OCI-M1 (cell line): ENCODE measurements at regions not wholly inside any gene's neighbourhood (a gene's known extent, or its start where the extent isn't known, plus 50 kb on each side); places are given as distances from the start of the nearest gene placed in this dataset.
A peak's percentile ranks its signal among the peaks of the same experiment; 100 is the strongest.

Source experiments
- DNase-seq: peaks from one replicate; lab custom pipeline; 2025; lab: John Stamatoyannopoulos, UW

DNA sequence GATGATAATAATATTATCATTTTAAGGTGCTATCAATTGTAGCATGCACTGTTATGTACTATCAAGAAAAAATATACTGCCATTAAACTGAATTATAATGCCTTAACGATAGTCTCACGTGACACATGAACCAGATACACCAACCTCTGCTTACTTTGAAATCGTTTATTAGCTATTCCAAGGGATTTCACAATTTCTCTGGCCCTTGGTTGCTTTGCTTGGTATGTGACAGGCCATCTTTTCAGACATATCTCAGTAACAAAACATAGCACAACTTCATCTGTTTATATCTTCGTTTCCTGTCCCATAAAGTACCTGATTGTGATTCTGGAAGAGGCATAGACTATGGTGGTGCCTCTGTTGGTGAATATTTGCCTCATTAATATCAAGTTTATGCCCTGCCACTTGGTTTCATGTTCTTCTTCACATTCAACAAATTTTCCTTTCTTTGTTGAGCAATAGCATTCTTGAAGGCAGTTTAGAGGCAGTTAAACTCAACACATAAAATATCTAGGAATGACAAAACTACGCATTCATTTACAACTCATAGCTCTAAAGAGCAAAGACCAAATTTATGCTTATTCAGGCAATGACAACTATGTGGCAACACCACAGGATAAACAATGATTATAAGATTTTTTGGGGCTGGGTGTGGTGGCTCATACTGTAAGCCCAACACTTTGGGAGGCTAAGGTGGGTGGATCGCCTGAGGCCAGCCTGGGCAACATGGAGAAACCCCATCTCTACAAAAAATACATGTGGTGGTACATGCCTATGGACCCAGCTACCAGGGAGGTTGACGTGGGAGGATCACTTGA, 84.3 kb downstream of the MCFD2 start:
- no peak for DNase-seq

DNA sequence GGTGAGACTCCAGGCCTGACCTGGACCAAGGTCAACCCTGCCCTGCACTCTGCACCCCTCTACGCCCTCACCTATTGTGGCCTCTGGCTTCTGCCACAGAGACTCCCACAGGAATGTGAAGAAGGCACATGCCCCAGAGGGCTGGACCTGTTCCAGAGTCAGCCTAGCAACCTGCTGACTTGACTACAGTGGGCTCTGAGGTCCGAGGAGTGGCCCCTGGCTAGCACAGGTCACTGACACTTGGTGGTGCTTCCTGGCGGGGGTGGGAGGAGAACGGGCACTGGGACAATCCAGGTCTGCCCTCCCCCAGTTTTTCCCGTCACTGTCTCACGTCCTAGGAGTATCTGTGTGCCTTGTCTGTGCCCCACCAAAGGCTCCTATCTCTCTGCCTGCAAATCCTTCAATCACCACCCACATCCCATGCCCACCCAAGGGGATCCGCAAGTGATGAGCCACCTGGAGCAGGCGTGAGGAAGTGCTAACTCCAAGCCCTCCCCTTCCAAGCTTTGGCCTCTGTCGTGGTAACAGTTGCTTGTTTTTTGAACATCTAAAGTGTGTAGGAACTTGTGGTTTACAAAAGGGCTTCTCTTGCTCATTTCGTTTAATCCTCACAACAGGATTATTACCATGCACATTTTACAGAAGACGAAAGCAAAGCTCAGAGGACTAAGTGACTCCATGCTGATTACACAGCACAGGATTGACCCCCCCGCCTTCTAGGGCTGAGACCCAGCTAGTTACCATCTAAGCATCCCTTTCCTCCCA, 86.2 kb downstream of the MCFD2 start:
- no peak for DNase-seq

DNA sequence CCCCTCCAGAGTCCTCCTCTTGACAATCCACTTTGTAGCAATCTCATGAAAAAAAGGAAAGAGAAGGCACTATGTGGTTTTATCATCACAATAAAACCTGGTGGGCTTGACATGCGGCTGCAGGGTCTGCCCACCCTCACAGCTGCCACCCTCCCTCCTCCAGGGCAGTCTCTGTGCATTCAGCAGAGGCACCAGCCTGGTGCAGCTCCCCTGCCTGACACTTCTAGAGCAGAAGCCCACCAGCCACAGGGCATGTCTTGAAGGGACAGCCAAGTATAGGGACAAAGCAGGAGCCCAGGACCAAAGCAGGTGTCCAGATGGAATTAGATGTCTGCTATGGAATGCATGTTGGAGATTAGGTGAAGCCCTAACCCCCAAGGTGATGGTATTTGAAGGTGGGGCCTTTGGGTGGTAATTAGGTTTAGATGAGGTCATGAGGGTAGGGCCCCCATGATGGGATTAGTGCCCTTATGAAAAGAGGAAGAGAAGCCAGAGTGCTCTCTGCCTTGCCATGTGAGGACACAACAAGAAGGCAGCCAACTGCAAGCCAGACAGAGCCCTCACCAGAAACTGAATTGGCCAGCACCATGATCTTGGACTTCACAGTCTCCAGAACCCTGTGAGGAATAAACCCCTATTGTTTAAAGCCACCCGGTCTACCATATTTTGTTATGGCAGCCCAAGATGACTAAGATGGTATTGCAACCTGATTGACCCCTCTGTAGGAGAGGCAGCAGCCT, 86.9 kb downstream of the MCFD2 start:
- DNase-seq: no peak

DNA sequence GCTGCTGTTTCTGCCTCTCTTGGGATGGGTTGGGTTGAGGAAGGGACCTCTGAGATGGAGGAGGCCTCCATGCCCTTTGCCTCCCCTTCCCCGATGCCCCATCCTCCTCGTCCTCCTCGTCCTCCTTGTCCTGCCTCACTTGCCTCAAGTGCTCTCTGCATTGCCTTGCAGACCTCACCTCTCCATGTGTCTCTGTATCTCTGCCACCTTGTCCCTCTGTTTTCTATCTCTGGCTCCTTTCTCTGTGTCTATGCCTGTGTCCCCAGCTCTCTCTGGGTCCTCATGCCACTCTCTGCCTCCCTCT, 87.5 kb downstream of the MCFD2 start:
- DNase-seq: no peak

DNA sequence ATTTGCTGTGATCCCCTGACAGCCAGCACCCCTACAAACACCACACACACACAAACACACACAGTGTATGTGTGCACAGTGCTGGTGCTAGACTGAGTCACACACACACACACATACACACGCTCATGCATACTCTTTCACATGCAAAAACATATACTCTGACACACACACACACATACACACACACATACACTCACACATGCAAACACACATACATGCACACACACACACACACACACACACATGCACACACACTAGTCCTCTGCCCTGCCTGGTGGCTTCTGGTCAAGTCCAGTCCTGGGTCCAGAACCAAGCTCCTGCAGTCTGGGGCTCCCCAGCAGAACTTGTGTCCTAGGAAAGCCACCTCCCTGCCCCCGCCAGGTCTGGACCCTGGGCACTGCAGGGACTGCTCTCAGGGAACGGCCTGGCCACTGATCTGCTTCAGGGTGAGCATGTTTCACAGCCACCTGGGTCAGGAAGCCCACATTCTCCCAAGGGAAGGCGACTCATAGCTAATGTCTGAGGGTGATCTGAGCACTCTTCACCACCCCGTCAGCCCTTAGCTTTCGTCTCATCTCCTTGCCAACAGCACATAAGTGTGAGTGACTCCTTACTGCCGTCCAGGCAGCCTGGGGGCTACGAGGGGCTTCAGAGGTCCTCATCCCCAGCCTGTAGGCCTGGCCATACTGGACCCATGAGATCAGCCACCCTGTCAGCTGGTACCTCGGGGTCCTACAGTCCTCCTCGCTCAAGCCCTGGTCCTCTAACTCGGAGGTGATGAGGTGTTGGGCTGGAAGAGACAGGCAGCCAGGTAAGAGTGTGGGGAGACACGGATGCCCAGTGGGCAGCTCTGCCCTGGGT, 88.1 kb downstream of the MCFD2 start:
- no peak for DNase-seq

DNA sequence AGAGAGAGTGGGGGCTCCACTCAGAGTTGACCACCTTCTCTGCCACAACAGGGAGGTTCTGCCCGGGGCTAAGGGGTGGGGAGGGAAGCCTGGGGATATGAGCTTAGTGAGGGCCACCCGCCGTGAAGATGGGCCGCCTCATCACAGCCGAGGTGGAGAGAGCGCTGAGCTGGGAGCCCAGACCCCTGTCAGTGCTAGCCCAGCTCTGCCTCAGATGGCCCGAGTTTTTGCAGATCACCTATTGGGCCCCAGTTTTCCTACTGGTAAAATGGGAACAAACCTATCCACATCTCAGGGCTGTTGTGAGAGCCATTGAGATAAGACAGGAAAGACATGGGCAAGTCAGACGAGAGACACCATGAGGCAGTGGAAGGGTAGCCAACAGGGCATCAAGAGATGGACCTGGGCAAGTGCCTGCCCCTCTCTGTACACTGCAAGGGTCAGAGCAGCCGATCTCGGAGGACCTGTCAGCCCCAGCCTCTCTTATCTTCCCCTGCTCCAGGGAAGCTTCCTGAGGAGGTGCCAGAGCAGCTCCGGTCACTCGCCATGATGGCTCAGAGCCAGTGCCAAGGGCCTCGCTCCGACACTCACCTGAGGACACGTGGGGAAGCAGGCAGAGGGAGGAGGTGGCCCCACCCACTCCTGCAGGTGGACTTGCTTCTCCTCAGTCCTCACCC, 88.9 kb downstream of the MCFD2 start:
- no peak for DNase-seq

DNA sequence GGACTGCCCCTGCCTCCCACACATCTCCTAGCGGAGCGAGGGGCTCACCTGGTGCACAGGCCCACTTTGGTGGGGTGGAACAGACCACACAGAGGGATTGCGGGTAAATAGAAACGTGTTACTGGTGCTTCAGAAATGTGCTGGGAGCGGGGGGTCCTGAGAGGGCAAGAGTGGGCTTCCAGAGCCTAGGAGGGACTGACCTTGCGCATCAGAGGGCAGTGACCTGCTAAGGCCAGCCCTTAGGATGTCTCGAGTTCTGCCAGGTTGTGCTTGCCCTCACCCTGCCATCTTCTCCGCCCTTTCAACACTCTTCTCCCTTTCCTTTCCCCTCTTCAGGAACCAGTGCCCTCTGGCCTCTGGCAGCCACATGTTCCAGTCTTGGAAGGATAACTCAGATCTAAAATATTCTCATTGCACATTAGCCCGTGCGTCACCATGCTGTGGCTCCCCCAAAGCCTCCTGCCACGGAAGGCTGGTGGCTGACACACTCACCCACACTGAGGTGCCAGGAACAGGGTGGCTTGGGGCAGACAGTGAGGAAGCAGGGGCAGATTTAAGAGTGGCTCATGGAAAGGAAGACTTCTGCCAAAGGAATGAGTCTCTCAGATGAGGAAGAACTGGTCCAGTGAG, 89.6 kb downstream of the MCFD2 start:
- no peak for DNase-seq

DNA sequence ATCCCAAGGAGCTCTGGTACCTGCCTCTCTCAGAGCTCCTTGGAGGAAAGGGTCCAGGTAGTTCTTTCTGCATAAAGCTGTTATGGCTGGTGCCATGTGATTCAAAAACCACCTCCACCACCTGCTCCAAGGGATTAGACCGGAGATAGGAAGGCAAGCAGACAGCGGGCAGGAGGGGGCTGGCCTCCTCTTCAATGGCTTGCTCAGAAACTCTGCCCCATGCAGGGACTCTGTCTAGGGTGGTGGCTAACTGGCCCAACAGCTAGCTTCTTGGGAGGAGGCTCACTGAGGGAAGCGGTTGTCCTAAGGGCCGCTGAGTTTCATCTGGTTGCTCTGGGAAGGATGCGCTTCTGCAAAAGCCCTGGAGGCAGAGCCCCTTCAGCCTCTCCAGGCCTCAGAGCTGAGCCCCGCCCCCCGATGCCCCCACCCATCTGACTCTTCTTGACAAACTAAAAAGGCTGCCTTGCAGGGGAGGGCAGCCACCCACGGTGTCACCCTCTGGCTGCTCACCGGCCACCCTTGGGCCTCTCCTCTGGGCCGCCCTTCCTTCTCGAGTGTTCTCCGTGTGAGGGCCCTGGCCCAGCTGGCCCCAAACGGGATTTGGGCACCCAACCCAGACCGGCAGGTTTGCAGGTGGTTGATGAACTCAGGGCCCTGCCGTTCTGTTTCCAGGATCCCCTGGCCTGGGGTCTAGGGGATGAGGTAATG, 90.2 kb downstream of the MCFD2 start:
- no peak for DNase-seq

DNA sequence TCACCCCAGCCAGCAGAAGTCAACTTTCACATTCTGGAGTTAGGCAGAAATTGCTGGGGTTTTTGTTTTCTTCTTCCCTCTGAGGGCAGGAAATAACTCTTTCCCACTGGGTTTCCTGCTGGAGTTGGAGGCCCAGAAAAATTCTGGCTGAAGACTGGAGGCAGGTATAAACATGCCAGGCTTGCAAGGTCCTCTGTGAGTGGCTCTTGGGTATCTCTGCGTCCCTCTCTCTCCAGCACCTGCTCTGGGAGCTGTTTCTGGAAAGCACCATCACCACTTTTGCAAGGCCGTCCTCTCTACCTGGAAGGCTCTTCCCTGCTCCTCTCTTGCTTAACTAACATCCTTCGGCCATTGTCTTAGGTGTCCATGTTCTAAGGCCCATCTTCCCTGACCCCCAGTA, 91.0 kb downstream of the MCFD2 start:
- no peak for DNase-seq

DNA sequence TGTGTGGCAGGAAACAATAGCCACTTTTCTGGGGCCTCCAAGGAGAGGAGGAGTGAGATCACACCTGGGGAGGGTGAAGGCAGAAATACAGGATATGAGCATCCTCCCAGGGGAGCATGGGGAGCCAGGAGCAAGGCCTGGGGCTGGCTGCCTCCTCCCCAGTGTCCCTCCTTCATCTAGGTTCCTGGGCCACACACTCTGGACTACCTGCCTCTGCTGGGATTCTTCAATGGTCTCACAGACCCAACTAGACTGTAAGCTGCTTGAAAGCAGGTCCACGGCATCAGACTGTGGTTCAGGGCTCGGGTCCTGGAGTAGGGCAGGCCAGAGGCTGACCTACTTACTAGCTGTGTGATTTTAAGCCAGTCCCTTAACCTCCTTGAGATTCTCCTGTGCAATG, 94.0 kb downstream of the MCFD2 start:
- DNase-seq: no peak

DNA sequence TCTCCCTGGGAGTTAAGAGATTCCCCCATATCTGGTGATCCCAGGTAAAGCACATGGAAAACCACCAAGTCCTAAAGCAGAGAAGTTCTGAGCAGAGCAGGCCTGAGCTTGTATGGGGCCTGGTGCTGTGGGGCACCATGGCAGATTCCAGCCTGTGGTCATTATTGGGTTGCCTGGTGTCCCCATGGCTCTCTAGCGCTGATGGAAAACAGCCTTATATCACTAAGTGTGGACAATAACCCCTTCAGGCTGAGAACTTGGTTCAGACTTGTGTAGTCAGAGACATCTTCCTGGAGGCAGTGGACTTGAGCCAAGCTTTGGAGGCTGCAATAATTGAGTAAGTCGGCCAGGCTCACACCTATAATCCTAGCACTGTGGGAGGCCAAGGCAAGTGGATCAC, 96.8 kb downstream of the MCFD2 start:
- no peak for DNase-seq

DNA sequence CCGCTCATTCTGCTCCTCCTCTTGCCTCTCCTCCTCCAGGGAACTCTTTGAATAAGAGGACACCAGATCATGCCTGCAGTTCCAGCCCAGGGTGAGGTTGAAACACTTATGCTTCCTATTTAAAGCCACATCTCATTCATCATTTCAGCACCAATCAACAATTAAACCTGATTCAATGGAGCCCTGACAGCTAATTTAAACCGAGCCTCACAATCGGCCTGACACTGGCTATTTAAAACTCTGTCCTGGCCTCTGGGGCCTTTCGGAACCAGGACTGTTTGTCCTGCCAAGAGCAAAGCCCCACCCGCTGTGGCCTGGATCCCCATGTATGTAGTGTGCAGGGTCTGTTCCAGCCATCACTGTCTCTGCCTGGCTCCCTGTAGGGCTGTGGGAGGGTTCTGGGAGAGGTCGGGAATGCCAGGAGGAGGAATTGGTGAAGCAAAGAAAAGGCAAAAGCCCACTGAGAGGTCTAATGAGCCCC, 97.4 kb downstream of the MCFD2 start:
- no peak for DNase-seq

DNA sequence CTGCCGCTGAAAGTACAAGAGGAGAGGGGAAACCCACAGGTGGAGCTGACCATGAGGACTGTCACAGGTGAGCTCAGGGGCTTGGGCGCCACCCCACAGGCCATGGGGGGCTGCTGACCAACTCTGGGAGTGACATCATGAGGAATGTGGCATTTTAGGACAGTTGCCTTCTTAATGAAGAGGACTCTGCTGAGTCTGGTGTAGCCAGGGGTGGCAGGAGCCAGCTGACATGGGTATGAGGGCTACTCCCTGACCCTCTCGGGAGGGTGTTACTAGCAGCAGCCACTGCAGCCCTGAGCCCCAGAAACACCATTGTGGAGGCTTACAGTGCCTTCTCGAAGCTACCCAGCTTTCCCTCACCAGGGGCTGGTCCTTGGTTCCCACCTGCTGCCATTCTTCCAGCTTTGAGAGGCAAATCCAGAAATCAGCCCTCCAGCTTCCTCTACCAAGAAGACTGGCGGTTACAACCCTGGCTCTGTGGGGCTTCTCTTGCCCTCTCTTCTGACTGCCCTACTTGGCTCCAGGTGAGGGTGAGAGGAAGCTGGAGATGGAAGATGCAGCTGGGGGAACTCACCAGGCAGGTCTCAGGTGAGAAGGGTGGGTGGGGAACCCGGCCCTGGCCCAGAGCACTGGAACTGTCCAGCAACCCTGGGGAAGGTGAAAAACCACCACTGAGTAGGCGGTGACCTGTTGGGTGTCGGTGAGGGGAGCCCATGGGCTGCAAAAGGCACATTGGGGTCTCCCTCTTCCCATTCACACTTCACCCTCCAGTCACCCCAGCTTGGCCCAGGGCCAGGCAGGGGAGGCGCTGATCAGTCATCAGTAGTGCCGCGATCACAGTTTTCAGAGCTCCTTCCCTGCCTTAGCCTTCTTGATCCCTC, 98.5 kb downstream of the MCFD2 start:
- DNase-seq: no peak

DNA sequence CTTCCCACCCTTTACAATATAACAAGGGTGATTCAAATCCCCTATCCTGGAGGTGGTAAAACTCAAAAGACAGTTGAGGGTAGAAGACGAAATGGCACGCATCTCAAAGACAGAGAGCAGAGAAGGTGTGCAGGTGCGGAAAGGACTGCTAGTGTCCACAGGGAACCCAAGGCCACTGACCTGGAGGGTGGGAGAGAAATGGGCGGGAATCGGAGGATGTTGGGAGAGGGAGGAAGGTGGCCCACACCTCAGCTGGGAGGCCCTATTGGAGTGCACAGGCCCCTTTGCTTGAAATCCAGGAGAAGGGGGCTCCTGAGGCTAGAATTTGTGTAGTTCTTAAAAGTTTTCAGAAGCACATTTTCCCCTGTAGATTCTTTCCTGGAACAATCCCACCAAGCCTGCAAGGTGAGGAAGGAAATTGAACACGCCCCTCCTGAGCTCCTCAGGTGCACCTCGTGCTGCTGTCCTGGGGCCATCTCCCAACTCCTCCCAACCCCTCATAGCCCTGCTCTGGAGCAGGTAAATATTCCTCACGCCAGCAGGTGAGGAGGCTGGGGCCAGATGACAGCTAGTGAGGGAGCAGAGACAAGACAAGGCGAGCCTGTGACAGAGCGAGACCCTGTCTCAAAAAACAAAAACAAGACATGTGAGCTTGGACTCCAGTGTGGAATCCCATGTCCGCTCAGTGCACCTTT, 99.3 kb downstream of the MCFD2 start:
- DNase-seq: no peak

DNA sequence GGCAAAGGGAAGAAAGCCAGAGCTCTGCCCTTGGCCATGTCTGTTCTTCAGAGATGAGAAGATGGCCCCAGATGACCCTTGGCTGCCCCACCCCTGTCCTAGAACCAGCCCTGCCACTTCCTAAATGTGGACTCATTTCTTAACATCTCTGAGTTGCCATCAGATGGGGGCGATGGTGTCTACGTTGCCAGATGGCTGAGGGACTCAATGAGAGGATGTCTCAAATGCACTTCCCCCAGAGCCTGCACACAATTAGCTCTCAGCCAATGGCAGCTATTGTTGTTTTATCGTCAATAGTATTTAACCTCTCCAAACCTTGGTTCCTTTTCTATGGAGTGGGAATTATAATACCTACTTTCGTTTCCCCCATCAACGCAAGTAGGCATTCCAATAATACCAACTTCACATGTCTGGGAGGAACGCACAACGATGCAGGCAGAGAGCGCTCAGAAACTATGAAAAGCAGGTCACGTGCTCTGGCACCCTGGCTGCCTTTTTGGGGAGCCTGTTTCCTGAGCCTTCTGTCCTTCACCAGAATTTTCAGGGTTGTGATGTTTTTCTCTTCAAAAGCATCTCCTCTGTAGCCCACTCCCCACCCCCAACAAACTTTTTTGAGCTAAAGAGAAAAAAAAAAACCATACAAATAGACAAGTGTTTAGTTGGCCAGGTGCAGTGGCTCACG, 100.3 kb downstream of the MCFD2 start:
- DNase-seq: peak; percentile 42

DNA sequence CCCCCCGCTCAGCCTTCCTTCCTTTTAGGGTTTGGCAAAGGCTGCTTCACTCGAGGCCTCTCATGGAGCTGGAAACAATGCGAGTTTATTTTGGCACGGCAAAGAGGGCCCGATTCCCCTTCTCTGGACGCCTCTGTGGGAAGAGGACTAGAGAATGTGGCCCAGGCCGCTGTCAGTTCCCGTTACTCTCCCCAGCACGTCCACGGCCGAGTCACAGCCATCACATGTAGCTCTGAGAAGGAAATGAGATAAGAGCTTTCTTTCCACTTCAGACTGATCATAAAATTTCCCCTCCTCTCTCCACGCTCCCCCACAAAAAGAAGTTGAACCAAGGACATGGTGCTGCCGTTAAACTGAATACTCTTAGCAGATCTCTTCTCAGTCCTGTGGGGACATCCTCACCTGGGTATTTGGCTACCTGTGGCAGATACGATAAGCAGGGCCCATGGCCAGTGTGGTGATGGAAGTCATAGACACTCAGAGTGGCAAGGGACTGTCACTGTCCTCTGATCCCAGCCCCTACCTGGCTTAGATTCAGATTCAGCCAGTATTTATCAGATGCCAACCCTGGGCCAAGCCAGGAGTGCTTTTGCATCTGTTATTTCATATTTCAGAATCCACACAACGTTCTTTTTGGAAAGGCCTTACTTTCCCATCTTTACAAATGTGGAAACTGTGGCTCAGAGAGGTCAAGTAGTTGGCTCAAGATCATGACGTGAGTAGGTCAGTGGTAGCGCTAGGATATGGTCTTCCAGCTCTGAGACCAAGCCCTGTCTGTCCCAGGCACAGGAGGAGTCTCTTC, 101.2 kb downstream of the MCFD2 start:
- peak; percentile 18 for DNase-seq

DNA sequence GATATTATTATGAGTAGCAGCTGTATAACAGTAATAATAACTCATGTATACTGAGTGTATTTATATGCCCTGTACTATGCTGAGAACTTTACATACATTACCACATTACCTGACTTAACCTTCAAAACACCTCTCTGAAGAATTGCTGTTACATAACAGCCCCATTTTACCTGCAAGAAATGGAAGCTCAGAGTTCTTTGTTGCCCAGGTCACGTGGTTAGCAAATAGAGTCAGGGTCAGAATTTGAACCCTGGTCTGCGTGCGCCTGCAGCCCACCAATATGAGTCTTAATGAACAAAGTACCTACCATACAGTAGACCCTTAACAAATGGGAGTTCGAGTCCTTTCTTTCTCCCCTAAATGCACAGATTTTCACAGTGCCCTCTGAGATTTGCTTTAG, 101.9 kb downstream of the MCFD2 start:
- no peak for DNase-seq
